HFFc6 (cell line): ENCODE measurements at regions not wholly inside any gene's neighbourhood (a gene's known extent, or its start where the extent isn't known, plus 50 kb on each side); places are given as distances from the start of the nearest gene placed in this dataset.

Source experiments
- DNase-seq: peaks from one replicate; pipeline ENCODE4 v3.0.0-alpha.2; 2018
- H3K27ac Mint-ChIP-seq: 2 replicates; pipeline ENCODE4 v1.8.0; 2020; ENCODE audit warnings: mild to moderate bottlenecking, mixed read lengths
- H3K27me3 Mint-ChIP-seq: 2 replicates; pipeline ENCODE4 v1.8.0; 2021; ENCODE audit warnings: mild to moderate bottlenecking, moderate library complexity, mixed read lengths; ENCODE audit not compliant: insufficient read depth
- H3K36me3 Mint-ChIP-seq: 2 replicates; pipeline ENCODE4 v1.8.0; 2021; ENCODE audit warnings: low read depth, mixed read lengths
- H3K4me1 Mint-ChIP-seq: 2 replicates; pipeline ENCODE4 v1.8.0; 2020; ENCODE audit warnings: low read depth, mixed read lengths
- H3K4me3 Mint-ChIP-seq: 2 replicates; pipeline ENCODE4 v1.8.0; 2020; ENCODE audit warnings: mild to moderate bottlenecking, moderate library complexity, mixed read lengths
- H3K9me3 Mint-ChIP-seq: 2 replicates; pipeline ENCODE4 v1.8.0; 2020; ENCODE audit warnings: mild to moderate bottlenecking, mixed read lengths
- CTCF ChIP-seq: fragments of 200-600 bp; sonication (generic); IDR thresholded peaks from 2 replicates; pipeline ENCODE4 v1.5.0; 2021; ENCODE audit warnings: antibody characterized with exemption, mild to moderate bottlenecking

- peak; percentile 14 for DNase-seq
- Mint-ChIP-seq H3K36me3 (no peaks in the 10 kb centered on the region), H3K27ac (no peak overlapping the region), H3K4me1 (peaks cover 28% of the 10 kb centered on the region), H3K27me3 (no peaks in the 10 kb centered on the region), H3K4me3 (peak overlapping the region; percentile 9; the same call in 1 of the 2 replicates), H3K9me3 (no peaks in the 10 kb centered on the region)
- TF ChIP-seq CTCF, result no peak
Measured at GRCh38 chr3:177615015-177615414, 417.7 kb upstream of the TBL1XR1 start.

- no peaks in the 10 kb centered on the region for H3K36me3 Mint-ChIP-seq
- peaks cover 35% of the 10 kb centered on the region for H3K4me1 Mint-ChIP-seq
- no peak for TF ChIP-seq CTCF
- H3K27ac Mint-ChIP-seq, result peak overlapping the region; percentile 66
- no peaks in the 10 kb centered on the region for H3K9me3 Mint-ChIP-seq
- H3K4me3 Mint-ChIP-seq, result peak overlapping the region; percentile 52
- peak; percentile 27 for DNase-seq
- no peaks in the 10 kb centered on the region; the same call in 1 of the 2 replicates for H3K27me3 Mint-ChIP-seq
Measured at GRCh38 chr3:177618873-177619733, 421.8 kb upstream of the TBL1XR1 start.

- no peak overlapping the region for H3K27ac Mint-ChIP-seq
- no peak overlapping the region for H3K4me3 Mint-ChIP-seq
- H3K4me1 Mint-ChIP-seq, result peaks cover 30% of the 10 kb centered on the region
Measured at GRCh38 chr3:177620073-177620472, 422.8 kb upstream of the TBL1XR1 start.

DNA sequence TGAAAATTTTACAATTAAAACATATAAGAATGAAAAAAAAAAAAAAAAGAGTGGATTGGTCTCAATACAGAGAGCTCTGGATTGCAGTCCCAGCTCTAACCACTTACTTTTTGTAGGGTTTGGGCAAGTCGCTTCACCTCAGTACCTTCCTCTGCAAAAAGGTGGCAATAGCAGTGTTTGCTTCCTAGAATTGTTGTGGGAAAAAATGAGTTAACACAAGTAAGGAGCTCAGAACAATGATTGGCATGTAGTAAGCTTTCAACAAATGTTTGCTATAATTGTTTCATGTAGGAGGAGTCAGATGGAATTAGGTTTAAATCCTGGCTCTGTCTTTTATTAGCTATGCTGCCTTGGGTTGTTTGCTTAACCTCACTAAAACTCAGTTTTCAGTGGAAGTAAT is 425.2 kb upstream of the TBL1XR1 start:
- peaks cover 24% of the 10 kb centered on the region for H3K4me1 Mint-ChIP-seq
- no peaks in the 10 kb centered on the region for H3K9me3 Mint-ChIP-seq
- H3K4me3 Mint-ChIP-seq, result no peak overlapping the region
- H3K36me3 Mint-ChIP-seq, result no peaks in the 10 kb centered on the region
- no peaks in the 10 kb centered on the region; the same call in 1 of the 2 replicates for H3K27me3 Mint-ChIP-seq
- TF ChIP-seq CTCF, result 0 out of 2 replicates have a peak, but pooled peaks have one; percentile 15
- no peak for DNase-seq
- no peak overlapping the region for H3K27ac Mint-ChIP-seq

More at GRCh38 chr3:177620073-177620472, 422.8 kb upstream of the TBL1XR1 start:
- no peak for DNase-seq
- TF ChIP-seq CTCF, result no peak
- Mint-ChIP-seq H3K9me3 (no peaks in the 10 kb centered on the region), H3K36me3 (no peaks in the 10 kb centered on the region), H3K27me3 (no peaks in the 10 kb centered on the region; the same call in 1 of the 2 replicates)

- Mint-ChIP-seq H3K4me3 (no peak overlapping the region), H3K36me3 (no peaks in the 10 kb centered on the region), H3K4me1 (peaks cover 24% of the 10 kb centered on the region), H3K27me3 (no peaks in the 10 kb centered on the region; the same call in 1 of the 2 replicates), H3K27ac (no peak overlapping the region), H3K9me3 (no peaks in the 10 kb centered on the region; the same call in 1 of the 2 replicates)
- no peak for TF ChIP-seq CTCF
- DNase-seq, result no peak
Measured at GRCh38 chr3:177622982-177623617, 425.8 kb upstream of the TBL1XR1 start.
